ENCODE measurements at regions not wholly inside any gene's neighbourhood (a gene's known extent, or its start where the extent isn't known, plus 50 kb on each side); places are given as distances from the start of the nearest gene placed in this dataset.

- Histone ChIP-seq H3K4me2 (ENCODE audit: insufficient read depth, low read length) (no peak overlapping the region), H3K36me3 (ENCODE audit: insufficient read depth, low read length) (no peaks in the 10 kb centered on the region), H3K27me3 (ENCODE audit: insufficient read depth, low read length, poor library complexity) (peaks cover 10% of the 10 kb centered on the region), H3K4me3 (ENCODE audit: low read depth in 1 of 2, low read length in 2 of 2) (no peak overlapping the region), H4K20me1 (ENCODE audit: insufficient read depth, low read length) (peaks cover 6% of the 10 kb centered on the region; the same call in 1 of the 2 replicates), H3K4me1 (ENCODE audit: insufficient read depth, low read length) (no peaks in the 10 kb centered on the region), H3K9ac (ENCODE audit: low read depth, low read length) (no peak overlapping the region), H3K79me2 (ENCODE audit: insufficient read depth, low read length) (no peaks in the 10 kb centered on the region), H2AFZ (ENCODE audit: low read depth, low read length) (no peak overlapping the region), H3K27ac (ENCODE audit: low read length) (no peak overlapping the region), H3K9me3 (ENCODE audit: insufficient read depth, low read length, severe bottlenecking) (no peaks in the 10 kb centered on the region)
- TF ChIP-seq EZH2 (IDR thresholded peaks at IDR 0.05; ENCODE audit: borderline replicate concordance, low read depth, low read length, severe bottlenecking) (no peak), CTCF (IDR thresholded peaks at IDR 0.05; ENCODE audit: borderline replicate concordance, extremely low read depth, low read length, poor library complexity, severe bottlenecking) (no peak)
- DNase-seq (no peak), ATAC-seq (ENCODE audit: insufficient read depth, low read depth) (no peak)
Measured at GRCh38 chr7:131653418-131654248, 97.2 kb upstream of the PODXL start.

GRCh38 chr7:131652934-131653333 lies 96.5 kb upstream of the PODXL start:
- DNase-seq = no peak
- no peak overlapping the region for H3K27ac ChIP-seq (ENCODE audit: low read length)

GRCh38 chr7:131652194-131652593 lies 95.8 kb upstream of the PODXL start:
- ATAC-seq (ENCODE audit: insufficient read depth, low read depth) = no peak
- H3K36me3 ChIP-seq (ENCODE audit: insufficient read depth, low read length) = no peaks in the 10 kb centered on the region
- no peak overlapping the region for H3K9ac ChIP-seq (ENCODE audit: low read depth, low read length)
- DNase-seq = no peak
- no peaks in the 10 kb centered on the region for H3K79me2 ChIP-seq (ENCODE audit: insufficient read depth, low read length)
- H4K20me1 ChIP-seq (ENCODE audit: insufficient read depth, low read length) = peaks cover 6% of the 10 kb centered on the region; the same call in 1 of the 2 replicates
- no peaks in the 10 kb centered on the region for H3K4me1 ChIP-seq (ENCODE audit: insufficient read depth, low read length)
- no peak overlapping the region for H3K27ac ChIP-seq (ENCODE audit: low read length)
- peaks cover 12% of the 10 kb centered on the region for H3K27me3 ChIP-seq (ENCODE audit: insufficient read depth, low read length, poor library complexity)
- H3K4me3 ChIP-seq (ENCODE audit: low read depth in 1 of 2, low read length in 2 of 2) = no peak overlapping the region
- H3K9me3 ChIP-seq (ENCODE audit: insufficient read depth, low read length, severe bottlenecking) = no peaks in the 10 kb centered on the region
- H2AFZ ChIP-seq (ENCODE audit: low read depth, low read length) = no peak overlapping the region
- no peak overlapping the region for H3K4me2 ChIP-seq (ENCODE audit: insufficient read depth, low read length)
- TF ChIP-seq CTCF (IDR thresholded peaks at IDR 0.05; ENCODE audit: borderline replicate concordance, extremely low read depth, low read length, poor library complexity, severe bottlenecking) (no peak), EZH2 (IDR thresholded peaks at IDR 0.05; ENCODE audit: borderline replicate concordance, low read depth, low read length, severe bottlenecking) (no peak)

More at GRCh38 chr7:131652934-131653333, 96.5 kb upstream of the PODXL start:
- Histone ChIP-seq H3K4me2 (ENCODE audit: insufficient read depth, low read length) (no peak overlapping the region), H3K9me3 (ENCODE audit: insufficient read depth, low read length, severe bottlenecking) (no peaks in the 10 kb centered on the region), H3K79me2 (ENCODE audit: insufficient read depth, low read length) (no peaks in the 10 kb centered on the region), H4K20me1 (ENCODE audit: insufficient read depth, low read length) (peaks cover 6% of the 10 kb centered on the region; the same call in 1 of the 2 replicates), H3K27me3 (ENCODE audit: insufficient read depth, low read length, poor library complexity) (peaks cover 12% of the 10 kb centered on the region), H3K4me3 (ENCODE audit: low read depth in 1 of 2, low read length in 2 of 2) (no peak overlapping the region), H3K36me3 (ENCODE audit: insufficient read depth, low read length) (no peaks in the 10 kb centered on the region), H2AFZ (ENCODE audit: low read depth, low read length) (no peak overlapping the region), H3K4me1 (ENCODE audit: insufficient read depth, low read length) (no peaks in the 10 kb centered on the region), H3K9ac (ENCODE audit: low read depth, low read length) (no peak overlapping the region)
- no peak for ATAC-seq (ENCODE audit: insufficient read depth, low read depth)
- TF ChIP-seq EZH2 (IDR thresholded peaks at IDR 0.05; ENCODE audit: borderline replicate concordance, low read depth, low read length, severe bottlenecking) (no peak), CTCF (IDR thresholded peaks at IDR 0.05; ENCODE audit: borderline replicate concordance, extremely low read depth, low read length, poor library complexity, severe bottlenecking) (no peak)
